ENCODE measurements at regions not wholly inside any gene's neighbourhood (a gene's known extent, or its start where the extent isn't known, plus 50 kb on each side); places are given as distances from the start of the nearest gene placed in this dataset.
"Not testable (repeated sequence)": the region's sequence is repeated elsewhere in the genome, so short reads cannot be mapped to it uniquely, and the experiment has no call there.

GRCh38 chr3:195669310-195669709 lies 51.5 kb upstream of the MUC20 start:
- not testable (repeated sequence) for DNase-seq (ENCODE audit: low read depth)

GRCh38 chr3:195668131-195668766 lies 52.5 kb upstream of the MUC20 start:
- DNase-seq (ENCODE audit: low read depth), result not testable (repeated sequence)

- not testable (repeated sequence) for DNase-seq (ENCODE audit: low read depth)
Measured at GRCh38 chr3:195665311-195665710, 55.5 kb upstream of the MUC20 start.

GRCh38 chr3:195664131-195664530 lies 56.6 kb upstream of the MUC20 start:
- not testable (repeated sequence) for DNase-seq (ENCODE audit: low read depth)

- DNase-seq (ENCODE audit: low read depth), result not testable (repeated sequence)
Measured at GRCh38 chr3:195659136-195659533, 61.6 kb upstream of the MUC20 start.

GRCh38 chr3:195658381-195659135 lies 62.2 kb upstream of the MUC20 start:
- not testable (repeated sequence) for DNase-seq (ENCODE audit: low read depth)

GRCh38 chr3:195657475-195658372 lies 63.1 kb upstream of the MUC20 start:
- DNase-seq (ENCODE audit: low read depth), result peak; percentile 89

- not testable (repeated sequence) for DNase-seq (ENCODE audit: low read depth)
Measured at GRCh38 chr3:195656091-195656490, 64.7 kb upstream of the MUC20 start.

GRCh38 chr3:195654746-195655145 lies 66.0 kb upstream of the MUC20 start:
- DNase-seq (ENCODE audit: low read depth), result not testable (repeated sequence)

- DNase-seq (ENCODE audit: low read depth), result not testable (repeated sequence)
Measured at GRCh38 chr3:195654138-195654537, 66.6 kb upstream of the MUC20 start.

GRCh38 chr3:195653641-195654040 lies 67.1 kb upstream of the MUC20 start:
- DNase-seq (ENCODE audit: low read depth), result not testable (repeated sequence)

- not testable (repeated sequence) for DNase-seq (ENCODE audit: low read depth)
Measured at GRCh38 chr3:195647912-195648702, 64.4 kb upstream of the APOD start.

GRCh38 chr3:195645872-195646271 lies 62.1 kb upstream of the APOD start:
- not testable (repeated sequence) for DNase-seq (ENCODE audit: low read depth)

GRCh38 chr3:195643245-195643644 lies 59.5 kb upstream of the APOD start:
- not testable (repeated sequence) for DNase-seq (ENCODE audit: low read depth)

- not testable (repeated sequence) for DNase-seq (ENCODE audit: low read depth)
Measured at GRCh38 chr3:195642311-195642710, 58.6 kb upstream of the APOD start.

- DNase-seq (ENCODE audit: low read depth), result not testable (repeated sequence)
Measured at GRCh38 chr3:195638456-195638855, 54.7 kb upstream of the APOD start.

GRCh38 chr3:195637473-195638233 lies 53.9 kb upstream of the APOD start:
- DNase-seq (ENCODE audit: low read depth), result not testable (repeated sequence)

GRCh38 chr3:195637011-195637410 lies 53.3 kb upstream of the APOD start:
- not testable (repeated sequence) for DNase-seq (ENCODE audit: low read depth)

GRCh38 chr3:195635898-195636685 lies 52.4 kb upstream of the APOD start:
- DNase-seq (ENCODE audit: low read depth), result not testable (repeated sequence)

Data from activated T-cell treated with anti-CD3 and anti-CD28 coated beads for 24 hours (primary cell).